HCT116 (cell line): ENCODE measurements at regions not wholly inside any gene's neighbourhood (a gene's known extent, or its start where the extent isn't known, plus 50 kb on each side); places are given as distances from the start of the nearest gene placed in this dataset.

Source experiments
- ATAC-seq: fragments of 200-7000 bp; cut with Tn5 transposase; 2 replicates; pipeline ENCODE4 v1.9.1; 2020; ENCODE audit warnings: mild to moderate bottlenecking, moderate library complexity
- BruUV-seq: library from RNA; stranded (reverse); fragments of 400-500 nt; replicated peaks from 2 replicates; lab custom pipeline; 2021; lab: Mats Ljungman, UMichigan
- CTCF ChIA-PET: fragments of 300-600 bp; sonication (Branson Sonifier 250); formaldehyde crosslinking; loops from one replicate; lab custom pipeline; 2021; ENCODE audit warnings: antibody characterized with exemption; lab: Charles Lee
- POLR2A ChIA-PET: fragments of 300-600, 350-600 bp; sonication (Branson Sonifier 250); formaldehyde crosslinking; loops from one replicate; lab custom pipeline; 2021; ENCODE audit warnings: antibody characterized with exemption; lab: Charles Lee
- RAD21 ChIA-PET, 2 experiments: fragments of 300-600 bp; sonication (Branson Sonifier 250); formaldehyde crosslinking; loops; one replicate each; lab custom pipeline; 2023; ENCODE audit warnings: low total read pairs in 2 of 2; ENCODE audit not compliant: uncharacterized antibody in 2 of 2, unreplicated experiment in 2 of 2, low non-redundant PET in 1 of 2; lab: Charles Lee
- DNase-seq: peaks from one replicate; pipeline ENCODE4 v3.0.0-alpha.2; 2010; ENCODE audit warnings: low read depth, low spot score
- H2AFZ ChIP-seq: fragments of 200-600 bp; shearing (Covaris generic), sonication (generic); 2 replicates; pipeline ENCODE4 v1.6.1; 2017; ENCODE audit warnings: low read depth, mixed run types, mixed read lengths, antibody characterized with exemption, low read length; ENCODE audit not compliant: poor library complexity, severe bottlenecking
- H3K27ac ChIP-seq: 2 replicates; pipeline ENCODE4 v1.5.1; 2012; ENCODE audit warnings: low read depth, low read length
- H3K27me3 ChIP-seq: fragments of 200-600 bp; sonication (generic); 2 replicates; pipeline ENCODE4 v1.6.1; 2016; ENCODE audit warnings: mixed run types, low read length, mixed read lengths; ENCODE audit not compliant: insufficient read depth
- H3K36me3 ChIP-seq, 2 experiments: fragments of 200-500 bp in 1 of 2; fragments of 200-600 bp in 1 of 2; sonication (Bioruptor generic) in 1 of 2; sonication (generic) in 1 of 2; 2 replicates each; pipeline versions ENCODE4 v1.5.1 to v1.6.1; 2014 to 2016; ENCODE audit warnings: low read length in 2 of 2, inconsistent platforms in 1 of 2, mixed read lengths in 1 of 2, mixed run types in 1 of 2; ENCODE audit not compliant: insufficient read depth in 2 of 2, control insufficient read depth in 1 of 2
- H3K4me1 ChIP-seq, 2 experiments: fragments of 200-600 bp in 1 of 2; sonication (generic) in 1 of 2; 2 replicates each; pipeline versions ENCODE4 v1.5.1 to v1.6.1; 2012 to 2017; ENCODE audit warnings: low read length in 2 of 2, inconsistent platforms in 1 of 2, mild to moderate bottlenecking in 1 of 2, mixed read lengths in 1 of 2, mixed run types in 1 of 2, moderate library complexity in 1 of 2; ENCODE audit not compliant: insufficient read depth in 2 of 2, control insufficient read depth in 1 of 2
- H3K4me2 ChIP-seq: fragments of 200-600 bp; sonication (generic); 2 replicates; pipeline ENCODE4 v1.6.1; 2017; ENCODE audit warnings: mixed run types, low read length, mixed read lengths
- H3K4me3 ChIP-seq, 2 experiments: fragments of 200-600 bp in 1 of 2; sonication (generic) in 1 of 2; replicated peaks in 1 of 2; 2 replicates each; pipeline ENCODE4 v1.5.1; 2011 to 2016; ENCODE audit warnings: low read length in 2 of 2, control low read depth in 1 of 2, low read depth in 1 of 2, mild to moderate bottlenecking in 1 of 2, mixed read lengths in 1 of 2, mixed run types in 1 of 2
- H3K79me2 ChIP-seq: fragments of 200-600 bp; sonication (generic); 2 replicates; pipeline ENCODE4 v1.6.1; 2017; ENCODE audit warnings: mild to moderate bottlenecking, mixed run types, low read length, moderate library complexity, mixed read lengths; ENCODE audit not compliant: insufficient read depth
- H3K9ac ChIP-seq: fragments of 200-600 bp; sonication (generic); 2 replicates; pipeline ENCODE4 v1.6.1; 2016; ENCODE audit warnings: low read length, mixed read lengths
- H3K9me2 ChIP-seq: fragments of 200-600 bp; sonication (generic), shearing (Covaris generic); 2 replicates; pipeline ENCODE4 v1.6.1; 2017; ENCODE audit warnings: mixed run types, mild to moderate bottlenecking, moderate library complexity; ENCODE audit not compliant: insufficient read depth
- H3K9me3 ChIP-seq, 2 experiments: fragments of 200-500 bp in 1 of 2; fragments of 200-600 bp in 1 of 2; sonication (Bioruptor generic) in 1 of 2; sonication (generic) in 1 of 2; 2 replicates each; pipeline ENCODE4 v1.6.1; 2014 to 2017; ENCODE audit warnings: low read length in 2 of 2, mixed read lengths in 2 of 2, inconsistent platforms in 1 of 2, low read depth in 1 of 2, mild to moderate bottlenecking in 1 of 2, mixed run types in 1 of 2, moderate library complexity in 1 of 2; ENCODE audit not compliant: control insufficient read depth in 1 of 2, insufficient read depth in 1 of 2
- H4K20me1 ChIP-seq: fragments of 200-600 bp; sonication (generic), shearing (Covaris generic); 2 replicates; pipeline ENCODE4 v1.6.1; 2017; ENCODE audit warnings: mixed run types, mild to moderate bottlenecking, moderate library complexity; ENCODE audit not compliant: insufficient read depth
- ATF3 ChIP-seq: IDR thresholded peaks from 2 replicates; pipeline ENCODE4 v1.6.1; 2012
- CEBPB ChIP-seq: IDR thresholded peaks from 2 replicates; pipeline ENCODE4 v1.6.1; 2012; ENCODE audit warnings: low read depth
- EGR1 ChIP-seq: IDR thresholded peaks from 2 replicates; pipeline ENCODE4 v1.6.1; 2012; ENCODE audit warnings: low read depth
- FOSL1 ChIP-seq: IDR thresholded peaks from 2 replicates; pipeline ENCODE4 v1.6.1; 2012; ENCODE audit warnings: low read depth
- POLR2A ChIP-seq: IDR thresholded peaks from 2 replicates; pipeline ENCODE4 v1.7.0; 2011; ENCODE audit warnings: borderline replicate concordance; ENCODE audit not compliant: insufficient read depth, insufficient read length; ENCODE audit errors: extremely low read depth
- RAD21 ChIP-seq: IDR thresholded peaks from 2 replicates; pipeline ENCODE4 v1.6.1; 2012; ENCODE audit warnings: low read depth, mild to moderate bottlenecking
- TCF7L2 ChIP-seq: IDR thresholded peaks from 2 replicates; pipeline ENCODE4 v1.7.0; 2011; ENCODE audit warnings: borderline replicate concordance, inconsistent platforms; ENCODE audit not compliant: insufficient read depth, insufficient read length; ENCODE audit errors: extremely low read depth
- intact Hi-C: fragments of 100-400 bp; cut with micrococcal nuclease; formaldehyde crosslinking; loops from 2 replicates; pipeline ENCODE4 v1.10.0; 2022

GRCh38 chr3:189529468-189529867 lies 101.7 kb upstream of the TP63 start (continued):
- TF ChIP-seq POLR2A (no peak), ATF3 (no peak)

- BruUV-seq = no TSS peak
- no peak for TF ChIP-seq RAD21
- no peak for TF ChIP-seq TCF7L2
- TF ChIP-seq EGR1 = no peak
- no peak for TF ChIP-seq FOSL1
- Histone ChIP-seq H2AFZ (no peak overlapping the region), H3K36me3 (no peaks in the 10 kb centered on the region), H3K79me2 (no peaks in the 10 kb centered on the region), H3K9me2 (no peaks in the 10 kb centered on the region), H3K4me3 (no peak overlapping the region), H3K27me3 (no peaks in the 10 kb centered on the region), H3K27ac (no peak overlapping the region), H4K20me1 (no peaks in the 10 kb centered on the region), H3K9me3 (no peaks in the 10 kb centered on the region), H3K9ac (no peak overlapping the region), H3K4me1 (peaks cover 12 to 16% of the 10 kb centered on the region in 2 experiments), H3K4me2 (no peak overlapping the region)
- ChIA-PET RAD21 (interaction anchor here in 1 of 2 experiments (0.7 kb wide), 1 partner anchor 260 kb away, joined by 3 read pairs; no protein-coding TSS in a partner anchor), CTCF (no interaction called here), POLR2A (no interaction called here)
- no peak for DNase-seq
- ATAC-seq = no peak
- intact Hi-C loops = loop anchor here (5.0 kb wide), 1 partner anchor 338 kb away; no protein-coding TSS in a partner anchor
Measured at GRCh38 chr3:189529889-189530471, 101.2 kb upstream of the TP63 start.

- ChIA-PET CTCF (no interaction called here), POLR2A (no interaction called here)
- peak; percentile 59 for ATAC-seq
- H3K27ac ChIP-seq = no peak overlapping the region
- H2AFZ ChIP-seq = peak overlapping the region; percentile 5
- H4K20me1 ChIP-seq = no peaks in the 10 kb centered on the region
- H3K4me2 ChIP-seq = peak overlapping the region; percentile 43
- no peak overlapping the region for H3K9ac ChIP-seq
- H3K27me3 ChIP-seq = no peaks in the 10 kb centered on the region
- TF ChIP-seq CEBPB = no peak
- TF ChIP-seq, all 23 proteins: peak for 0
- H3K9me3 ChIP-seq = no peaks in the 10 kb centered on the region
- H3K36me3 ChIP-seq = no peaks in the 10 kb centered on the region
- no peaks in the 10 kb centered on the region for H3K9me2 ChIP-seq
- no peaks in the 10 kb centered on the region for H3K79me2 ChIP-seq
- intact Hi-C loops = loop anchor here (5.0 kb wide), 1 partner anchor 339 kb away; no protein-coding TSS in a partner anchor
- peaks cover 12 to 16% of the 10 kb centered on the region in 2 experiments for H3K4me1 ChIP-seq
- peak; percentile 19 for DNase-seq
- no peak overlapping the region for H3K4me3 ChIP-seq
- RAD21 ChIA-PET = interaction anchor here in 1 of 2 experiments (0.7 kb wide), 1 partner anchor 261 kb away, joined by 3 read pairs; no protein-coding TSS in a partner anchor
- BruUV-seq = no TSS peak
Measured at GRCh38 chr3:189530822-189531221, 100.4 kb upstream of the TP63 start.
